ENCODE measurements at regions not wholly inside any gene's neighbourhood (a gene's known extent, or its start where the extent isn't known, plus 50 kb on each side); places are given as distances from the start of the nearest gene placed in this dataset.

- Histone ChIP-seq H2AFZ (no peak overlapping the region), H3K4me1 (replicated peaks; ENCODE audit: insufficient read depth) (no peaks in the 10 kb centered on the region), H3F3A (ENCODE audit: insufficient read depth, low read depth) (no peaks in the 10 kb centered on the region), H3K36me3 (ENCODE audit: low read depth) (no peaks in the 10 kb centered on the region), H3K4me2 (no peak overlapping the region), H4K20me1 (ENCODE audit: insufficient read depth) (no peaks in the 10 kb centered on the region), H3K4me3 (no peak overlapping the region), H3K27ac (no peak overlapping the region), H3K9me3 (ENCODE audit: insufficient read depth, low read depth) (no peaks in the 10 kb centered on the region), H3K27me3 (ENCODE audit: insufficient read depth, low read depth) (0 out of 2 replicates have a peak, but pooled peaks cover 3% of the 10 kb centered on the region), H3K79me2 (ENCODE audit: low read depth) (no peaks in the 10 kb centered on the region), H3K9me2 (ENCODE audit: insufficient read depth) (no peaks in the 10 kb centered on the region)
- no TSS peak for BruUV-seq (replicated peaks)
- intact Hi-C loops (cut with micrococcal nuclease; ENCODE audit: unreplicated experiment) = no loop called here
- POLR2A ChIA-PET (ENCODE audit: unreplicated experiment) = no interaction called here
- DNase-seq = no peak
- CTCF ChIA-PET = no interaction called here
- TF ChIP-seq CTCF (conservative IDR thresholded peaks at IDR 0.05) = no peak
- TF ChIP-seq EZH2 (IDR thresholded peaks at IDR 0.05; ENCODE audit: low read depth) = no peak
Measured at GRCh38 chr20:40603057-40603651, 85.9 kb downstream of the MAFB start.

GRCh38 chr20:40602381-40602780 lies 86.7 kb downstream of the MAFB start:
- H4K20me1 ChIP-seq (ENCODE audit: insufficient read depth) = no peaks in the 10 kb centered on the region
- H2AFZ ChIP-seq = no peak overlapping the region
- H3K9me3 ChIP-seq (ENCODE audit: insufficient read depth, low read depth) = no peaks in the 10 kb centered on the region
- H3F3A ChIP-seq (ENCODE audit: insufficient read depth, low read depth) = no peaks in the 10 kb centered on the region
- H3K9me2 ChIP-seq (ENCODE audit: insufficient read depth) = no peaks in the 10 kb centered on the region
- no TSS peak for BruUV-seq (replicated peaks)
- no peak for DNase-seq
- ChIA-PET CTCF (no interaction called here), POLR2A (ENCODE audit: unreplicated experiment) (no interaction called here)
- intact Hi-C loops (cut with micrococcal nuclease; ENCODE audit: unreplicated experiment) = no loop called here
- no peak overlapping the region for H3K27ac ChIP-seq
- no peaks in the 10 kb centered on the region for H3K4me1 ChIP-seq (replicated peaks; ENCODE audit: insufficient read depth)
- no peak overlapping the region for H3K4me2 ChIP-seq
- 0 out of 2 replicates have a peak, but pooled peaks cover 3% of the 10 kb centered on the region for H3K27me3 ChIP-seq (ENCODE audit: insufficient read depth, low read depth)
- H3K36me3 ChIP-seq (ENCODE audit: low read depth) = no peaks in the 10 kb centered on the region
- no peak for TF ChIP-seq EZH2 (IDR thresholded peaks at IDR 0.05; ENCODE audit: low read depth)
- no peak for TF ChIP-seq CTCF (conservative IDR thresholded peaks at IDR 0.05)
- no peaks in the 10 kb centered on the region for H3K79me2 ChIP-seq (ENCODE audit: low read depth)
- no peak overlapping the region for H3K4me3 ChIP-seq

GRCh38 chr20:40600441-40601219 lies 88.4 kb downstream of the MAFB start:
- Histone ChIP-seq H3K4me1 (replicated peaks; ENCODE audit: insufficient read depth) (no peaks in the 10 kb centered on the region), H3K36me3 (ENCODE audit: low read depth) (no peaks in the 10 kb centered on the region), H3K27ac (no peak overlapping the region), H3F3A (ENCODE audit: insufficient read depth, low read depth) (no peaks in the 10 kb centered on the region), H3K4me3 (no peak overlapping the region), H3K4me2 (no peak overlapping the region), H2AFZ (no peak overlapping the region), H4K20me1 (ENCODE audit: insufficient read depth) (no peaks in the 10 kb centered on the region), H3K9me3 (ENCODE audit: insufficient read depth, low read depth) (no peaks in the 10 kb centered on the region), H3K9me2 (ENCODE audit: insufficient read depth) (no peaks in the 10 kb centered on the region), H3K27me3 (ENCODE audit: insufficient read depth, low read depth) (no peaks in the 10 kb centered on the region), H3K79me2 (ENCODE audit: low read depth) (no peaks in the 10 kb centered on the region)
- no peak for TF ChIP-seq CTCF (conservative IDR thresholded peaks at IDR 0.05)
- no peak for TF ChIP-seq EZH2 (IDR thresholded peaks at IDR 0.05; ENCODE audit: low read depth)
- ChIA-PET CTCF (no interaction called here), POLR2A (ENCODE audit: unreplicated experiment) (no interaction called here)
- intact Hi-C loops (cut with micrococcal nuclease; ENCODE audit: unreplicated experiment) = no loop called here
- BruUV-seq (replicated peaks) = no TSS peak
- DNase-seq = no peak
